ENCODE measurements at regions not wholly inside any gene's neighbourhood (a gene's known extent, or its start where the extent isn't known, plus 50 kb on each side); places are given as distances from the start of the nearest gene placed in this dataset.

DNA sequence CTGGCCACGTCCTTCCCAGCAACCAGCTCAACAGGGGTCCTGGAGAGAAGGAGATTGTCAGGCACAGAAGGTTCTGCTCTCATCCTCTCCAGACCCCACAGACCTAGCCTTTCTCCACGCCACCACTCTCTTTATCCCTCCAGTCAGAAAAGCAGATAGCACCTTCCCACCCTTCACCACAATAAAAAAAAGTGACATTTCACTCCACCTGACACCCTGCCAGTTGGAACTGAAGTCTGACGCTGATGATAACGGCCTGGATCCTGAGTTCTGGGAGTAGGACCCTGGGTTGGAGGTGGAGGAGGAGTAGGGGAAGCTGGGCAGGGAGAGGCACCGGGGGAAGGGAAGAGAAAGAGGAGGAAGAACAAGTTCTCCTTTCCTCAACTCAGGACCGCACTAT lies 127.5 kb upstream of the ANO1 start:
- TF ChIP-seq, protein P1, sequence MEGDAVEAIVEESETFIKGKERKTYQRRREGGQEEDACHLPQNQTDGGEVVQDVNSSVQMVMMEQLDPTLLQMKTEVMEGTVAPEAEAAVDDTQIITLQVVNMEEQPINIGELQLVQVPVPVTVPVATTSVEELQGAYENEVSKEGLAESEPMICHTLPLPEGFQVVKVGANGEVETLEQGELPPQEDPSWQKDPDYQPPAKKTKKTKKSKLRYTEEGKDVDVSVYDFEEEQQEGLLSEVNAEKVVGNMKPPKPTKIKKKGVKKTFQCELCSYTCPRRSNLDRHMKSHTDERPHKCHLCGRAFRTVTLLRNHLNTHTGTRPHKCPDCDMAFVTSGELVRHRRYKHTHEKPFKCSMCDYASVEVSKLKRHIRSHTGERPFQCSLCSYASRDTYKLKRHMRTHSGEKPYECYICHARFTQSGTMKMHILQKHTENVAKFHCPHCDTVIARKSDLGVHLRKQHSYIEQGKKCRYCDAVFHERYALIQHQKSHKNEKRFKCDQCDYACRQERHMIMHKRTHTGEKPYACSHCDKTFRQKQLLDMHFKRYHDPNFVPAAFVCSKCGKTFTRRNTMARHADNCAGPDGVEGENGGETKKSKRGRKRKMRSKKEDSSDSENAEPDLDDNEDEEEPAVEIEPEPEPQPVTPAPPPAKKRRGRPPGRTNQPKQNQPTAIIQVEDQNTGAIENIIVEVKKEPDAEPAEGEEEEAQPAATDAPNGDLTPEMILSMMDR (IDR thresholded peaks at IDR 0.05) = no peak
- TF ChIP-seq POLR2A (IDR thresholded peaks at IDR 0.05) = no peak
